ENCODE measurements at regions not wholly inside any gene's neighbourhood (a gene's known extent, or its start where the extent isn't known, plus 50 kb on each side); places are given as distances from the start of the nearest gene placed in this dataset.
"Not testable (repeated sequence)": the region's sequence is repeated elsewhere in the genome, so short reads cannot be mapped to it uniquely, and the experiment has no call there.

- Mint-ChIP-seq H3K27me3 (ENCODE audit: low read depth, poor library complexity) (peaks cover 4% of the 10 kb centered on the region), H3K36me3 (ENCODE audit: low read depth) (peaks cover 8% of the 10 kb centered on the region), H3K4me1 (peaks cover 4% of the 10 kb centered on the region), H3K4me3 (no peak overlapping the region), H3K27ac (no peak overlapping the region), H3K9me3 (peaks cover 7% of the 10 kb centered on the region)
- TF ChIP-seq, protein P1, sequence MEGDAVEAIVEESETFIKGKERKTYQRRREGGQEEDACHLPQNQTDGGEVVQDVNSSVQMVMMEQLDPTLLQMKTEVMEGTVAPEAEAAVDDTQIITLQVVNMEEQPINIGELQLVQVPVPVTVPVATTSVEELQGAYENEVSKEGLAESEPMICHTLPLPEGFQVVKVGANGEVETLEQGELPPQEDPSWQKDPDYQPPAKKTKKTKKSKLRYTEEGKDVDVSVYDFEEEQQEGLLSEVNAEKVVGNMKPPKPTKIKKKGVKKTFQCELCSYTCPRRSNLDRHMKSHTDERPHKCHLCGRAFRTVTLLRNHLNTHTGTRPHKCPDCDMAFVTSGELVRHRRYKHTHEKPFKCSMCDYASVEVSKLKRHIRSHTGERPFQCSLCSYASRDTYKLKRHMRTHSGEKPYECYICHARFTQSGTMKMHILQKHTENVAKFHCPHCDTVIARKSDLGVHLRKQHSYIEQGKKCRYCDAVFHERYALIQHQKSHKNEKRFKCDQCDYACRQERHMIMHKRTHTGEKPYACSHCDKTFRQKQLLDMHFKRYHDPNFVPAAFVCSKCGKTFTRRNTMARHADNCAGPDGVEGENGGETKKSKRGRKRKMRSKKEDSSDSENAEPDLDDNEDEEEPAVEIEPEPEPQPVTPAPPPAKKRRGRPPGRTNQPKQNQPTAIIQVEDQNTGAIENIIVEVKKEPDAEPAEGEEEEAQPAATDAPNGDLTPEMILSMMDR (IDR thresholded peaks at IDR 0.05): no peak
- no peak for DNase-seq
Observed at GRCh38 chr7:81004098-81004497, 85.2 kb upstream of the SEMA3C start.

GRCh38 chr7:81003326-81003725 lies 84.5 kb upstream of the SEMA3C start:
- no peak overlapping the region for H3K27ac Mint-ChIP-seq
- peaks cover 4% of the 10 kb centered on the region for H3K27me3 Mint-ChIP-seq (ENCODE audit: low read depth, poor library complexity)
- peaks cover 4% of the 10 kb centered on the region for H3K36me3 Mint-ChIP-seq (ENCODE audit: low read depth)
- TF ChIP-seq, protein P1 (IDR thresholded peaks at IDR 0.05): no peak
- DNase-seq: no peak
- no peak overlapping the region for H3K4me3 Mint-ChIP-seq
- H3K4me1 Mint-ChIP-seq: peaks cover 4% of the 10 kb centered on the region
- peaks cover 3% of the 10 kb centered on the region for H3K9me3 Mint-ChIP-seq

DNA sequence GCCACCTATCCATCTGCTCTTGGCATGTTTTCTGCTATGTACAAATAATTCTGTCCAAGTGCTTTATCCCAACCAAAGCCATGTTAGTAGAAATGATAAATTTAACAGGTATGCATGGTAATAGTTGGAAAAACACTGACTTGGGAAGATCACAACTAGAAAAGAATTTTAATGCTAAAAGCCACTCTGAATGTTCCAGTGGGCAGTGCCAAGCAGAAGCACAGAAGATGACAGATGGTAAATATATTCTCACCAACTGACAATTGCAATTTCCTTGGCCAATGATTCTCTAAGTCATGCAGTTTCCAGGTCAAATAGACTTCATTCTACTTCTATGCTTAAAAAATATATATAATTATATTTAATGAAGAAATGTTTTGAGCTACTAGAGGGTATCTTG lies 83.6 kb upstream of the SEMA3C start:
- Mint-ChIP-seq H3K9me3 (peaks cover 3% of the 10 kb centered on the region), H3K36me3 (ENCODE audit: low read depth) (peaks cover 4% of the 10 kb centered on the region), H3K4me1 (peaks cover 4% of the 10 kb centered on the region), H3K27ac (no peak overlapping the region), H3K4me3 (no peak overlapping the region), H3K27me3 (ENCODE audit: low read depth, poor library complexity) (peaks cover 4% of the 10 kb centered on the region)
- DNase-seq: no peak
- TF ChIP-seq, protein P1 (IDR thresholded peaks at IDR 0.05): no peak

DNA sequence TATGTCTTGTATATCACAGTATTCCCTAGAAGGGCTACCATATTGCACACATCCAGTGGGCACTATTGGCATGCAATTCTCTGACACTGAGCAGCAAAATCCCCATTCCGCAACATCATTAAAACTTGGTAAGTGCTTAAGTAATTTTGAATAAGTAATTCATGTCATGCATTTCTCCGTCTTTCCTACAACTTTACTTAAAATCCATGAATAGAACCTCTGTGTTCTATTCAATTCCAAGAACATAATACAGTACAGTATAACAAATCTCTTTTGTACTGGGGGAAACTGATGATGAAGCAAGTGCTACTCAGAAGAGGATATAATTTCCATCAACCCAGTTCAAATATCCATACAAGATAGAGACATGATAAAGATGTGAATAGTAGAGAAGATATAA lies 80.9 kb upstream of the SEMA3C start:
- no peak for DNase-seq
- Mint-ChIP-seq H3K9me3 (no peaks in the 10 kb centered on the region), H3K27me3 (ENCODE audit: low read depth, poor library complexity) (peaks cover 4% of the 10 kb centered on the region), H3K36me3 (ENCODE audit: low read depth) (no peaks in the 10 kb centered on the region), H3K27ac (no peak overlapping the region), H3K4me1 (no peaks in the 10 kb centered on the region), H3K4me3 (no peak overlapping the region)
- TF ChIP-seq, protein P1 (IDR thresholded peaks at IDR 0.05): no peak

GRCh38 chr7:80999100-80999499 lies 80.2 kb upstream of the SEMA3C start:
- Mint-ChIP-seq H3K4me1 (no peaks in the 10 kb centered on the region), H3K27me3 (ENCODE audit: low read depth, poor library complexity) (peaks cover 6% of the 10 kb centered on the region), H3K9me3 (no peaks in the 10 kb centered on the region), H3K36me3 (ENCODE audit: low read depth) (no peaks in the 10 kb centered on the region), H3K4me3 (no peak overlapping the region), H3K27ac (no peak overlapping the region)
- no peak for DNase-seq
- TF ChIP-seq, protein P1 (IDR thresholded peaks at IDR 0.05): no peak

DNA sequence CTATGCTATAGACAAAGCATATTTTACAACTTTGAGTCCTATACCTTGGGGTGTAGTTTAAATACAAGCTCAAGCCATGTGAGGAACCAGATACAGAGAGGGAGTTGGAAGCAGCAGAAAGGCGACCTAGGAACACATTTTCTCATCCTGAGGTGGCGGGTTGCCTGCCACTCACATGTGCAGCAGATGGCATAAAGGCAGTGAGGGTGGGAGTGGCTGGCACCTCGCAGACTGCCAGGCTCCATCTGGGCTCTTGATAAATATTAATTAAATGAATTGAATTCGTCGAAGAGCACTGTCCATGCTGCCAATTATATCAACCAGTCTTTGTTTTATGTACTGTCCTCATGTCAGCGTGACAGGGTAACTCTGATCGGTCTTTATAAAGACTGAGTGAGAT lies 79.0 kb upstream of the SEMA3C start:
- peaks cover 6% of the 10 kb centered on the region for H3K27me3 Mint-ChIP-seq (ENCODE audit: low read depth, poor library complexity)
- H3K4me1 Mint-ChIP-seq: no peaks in the 10 kb centered on the region
- TF ChIP-seq, protein P1 (IDR thresholded peaks at IDR 0.05): no peak
- H3K36me3 Mint-ChIP-seq (ENCODE audit: low read depth): no peaks in the 10 kb centered on the region
- H3K9me3 Mint-ChIP-seq: peaks cover 4% of the 10 kb centered on the region
- H3K4me3 Mint-ChIP-seq: no peak overlapping the region
- H3K27ac Mint-ChIP-seq: no peak overlapping the region
- no peak for DNase-seq

DNA sequence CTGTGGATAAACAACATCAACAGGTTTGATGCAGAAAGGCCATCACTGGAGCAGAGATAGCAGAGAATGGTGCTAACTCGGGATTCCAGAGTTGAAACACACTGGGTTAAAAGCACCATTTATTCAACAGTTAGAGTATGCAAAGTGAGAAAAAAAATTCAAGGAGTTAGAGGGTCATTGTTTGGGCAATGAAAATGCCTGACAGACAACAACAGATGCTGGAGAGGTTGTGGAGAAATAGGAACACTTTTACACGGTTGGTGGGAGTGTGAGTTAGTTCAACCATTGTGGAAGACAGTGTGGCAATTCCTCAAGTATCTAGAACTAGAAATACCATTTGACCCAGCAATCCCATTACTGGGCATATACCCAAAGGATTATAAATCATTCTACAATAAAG lies 77.4 kb upstream of the SEMA3C start:
- not testable (repeated sequence) for H3K27me3 Mint-ChIP-seq (ENCODE audit: low read depth, poor library complexity); H3K36me3 Mint-ChIP-seq (ENCODE audit: low read depth); H3K4me1 Mint-ChIP-seq; H3K9me3 Mint-ChIP-seq; H3K4me3 Mint-ChIP-seq; H3K27ac Mint-ChIP-seq; DNase-seq

Data from nephron progenitor cell (in vitro differentiated cells).